ENCODE measurements at regions not wholly inside any gene's neighbourhood (a gene's known extent, or its start where the extent isn't known, plus 50 kb on each side); places are given as distances from the start of the nearest gene placed in this dataset.

- H3K4me3 ChIP-seq (replicated peaks; ENCODE audit: insufficient read depth, low read length) = no peak overlapping the region
- TF ChIP-seq GABPA (IDR thresholded peaks at IDR 0.05; ENCODE audit: low read depth) (no peak), POLR2AphosphoS5 (IDR thresholded peaks at IDR 0.05; ENCODE audit: low read depth) (no peak), CTCF (IDR thresholded peaks at IDR 0.05; ENCODE audit: insufficient read depth, low read length) (no peak), SPI1 (IDR thresholded peaks at IDR 0.05; ENCODE audit: borderline replicate concordance, low read depth) (no peak), REST (IDR thresholded peaks at IDR 0.05; ENCODE audit: insufficient replicate concordance, low read depth) (no peak)
- H3K27ac ChIP-seq (replicated peaks) = no peak overlapping the region
- DNase-seq (ENCODE audit: low read depth in 1 of 2, low spot score in 1 of 2) = no peak
- H3K27me3 ChIP-seq (ENCODE audit: insufficient read depth, poor library complexity, severe bottlenecking) = no peaks in the 10 kb centered on the region
Measured at GRCh38 chr12:75921622-75922289, 109.8 kb downstream of the PHLDA1 start.

- no peak overlapping the region for H3K27ac ChIP-seq (replicated peaks)
- no peak for DNase-seq (ENCODE audit: low read depth in 1 of 2, low spot score in 1 of 2)
- TF ChIP-seq POLR2AphosphoS5 (IDR thresholded peaks at IDR 0.05; ENCODE audit: low read depth) = no peak
Measured at GRCh38 chr12:75917715-75918114, 113.9 kb downstream of the PHLDA1 start.

DNA sequence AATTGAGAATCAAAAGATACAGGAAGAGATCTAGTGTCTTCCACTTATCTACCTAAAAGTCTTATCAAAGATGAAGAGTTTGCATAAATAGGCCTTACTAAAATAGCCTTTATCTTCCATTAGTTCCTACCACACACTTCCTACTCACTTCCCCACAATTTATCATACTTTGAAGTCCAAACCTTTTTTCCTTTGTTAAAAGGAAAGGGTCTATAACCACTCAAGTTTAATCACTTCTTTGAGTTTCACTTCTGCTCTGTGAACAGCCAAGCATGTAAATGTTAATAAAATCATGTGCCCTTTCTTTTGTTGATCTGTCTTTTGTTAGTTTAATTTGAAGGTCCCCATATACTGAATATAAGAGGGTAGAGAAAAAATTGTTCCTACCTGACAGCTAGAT lies 114.5 kb downstream of the PHLDA1 start:
- no peaks in the 10 kb centered on the region for H3K27me3 ChIP-seq (ENCODE audit: insufficient read depth, poor library complexity, severe bottlenecking)
- H3K27ac ChIP-seq (replicated peaks) = no peak overlapping the region
- TF ChIP-seq REST (IDR thresholded peaks at IDR 0.05; ENCODE audit: insufficient replicate concordance, low read depth) = no peak
- no peak for TF ChIP-seq CTCF (IDR thresholded peaks at IDR 0.05; ENCODE audit: insufficient read depth, low read length)
- no peak overlapping the region for H3K4me3 ChIP-seq (replicated peaks; ENCODE audit: insufficient read depth, low read length)
- no peak for DNase-seq (ENCODE audit: low read depth in 1 of 2, low spot score in 1 of 2)

More at GRCh38 chr12:75917715-75918114, 113.9 kb downstream of the PHLDA1 start:
- Histone ChIP-seq H3K4me3 (replicated peaks; ENCODE audit: insufficient read depth, low read length) (no peak overlapping the region), H3K27me3 (ENCODE audit: insufficient read depth, poor library complexity, severe bottlenecking) (no peaks in the 10 kb centered on the region)

GRCh38 chr12:75913502-75914351 lies 117.8 kb downstream of the PHLDA1 start:
- no peak for TF ChIP-seq SPI1 (IDR thresholded peaks at IDR 0.05; ENCODE audit: borderline replicate concordance, low read depth)
- no peak overlapping the region for H3K4me3 ChIP-seq (replicated peaks; ENCODE audit: insufficient read depth, low read length)
- H3K27me3 ChIP-seq (ENCODE audit: insufficient read depth, poor library complexity, severe bottlenecking) = no peaks in the 10 kb centered on the region
- no peak for DNase-seq (ENCODE audit: low read depth in 1 of 2, low spot score in 1 of 2)
- no peak overlapping the region for H3K27ac ChIP-seq (replicated peaks)
